ENCODE measurements at regions not wholly inside any gene's neighbourhood (a gene's known extent, or its start where the extent isn't known, plus 50 kb on each side); places are given as distances from the start of the nearest gene placed in this dataset.

DNA sequence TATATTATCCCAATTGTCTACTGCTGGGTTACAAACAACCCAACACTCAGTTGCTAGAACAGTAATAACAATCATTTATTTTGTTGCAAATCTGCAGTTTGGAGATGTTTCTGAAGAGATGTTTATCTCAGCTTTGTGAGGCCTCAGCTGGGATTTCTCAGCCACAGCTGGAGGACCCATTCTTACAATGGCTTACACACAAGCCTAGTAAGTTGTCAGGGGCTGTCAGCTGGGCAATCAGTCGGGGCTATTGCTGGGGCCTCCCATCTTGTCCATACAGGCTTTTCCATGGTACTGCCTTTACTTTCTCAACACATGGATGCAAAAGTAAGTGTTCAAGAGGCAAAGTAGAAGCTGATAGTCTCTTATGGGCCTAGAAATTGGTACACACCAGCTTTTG is 491.7 kb upstream of the NXPH2 start:
- TF ChIP-seq, protein P1, sequence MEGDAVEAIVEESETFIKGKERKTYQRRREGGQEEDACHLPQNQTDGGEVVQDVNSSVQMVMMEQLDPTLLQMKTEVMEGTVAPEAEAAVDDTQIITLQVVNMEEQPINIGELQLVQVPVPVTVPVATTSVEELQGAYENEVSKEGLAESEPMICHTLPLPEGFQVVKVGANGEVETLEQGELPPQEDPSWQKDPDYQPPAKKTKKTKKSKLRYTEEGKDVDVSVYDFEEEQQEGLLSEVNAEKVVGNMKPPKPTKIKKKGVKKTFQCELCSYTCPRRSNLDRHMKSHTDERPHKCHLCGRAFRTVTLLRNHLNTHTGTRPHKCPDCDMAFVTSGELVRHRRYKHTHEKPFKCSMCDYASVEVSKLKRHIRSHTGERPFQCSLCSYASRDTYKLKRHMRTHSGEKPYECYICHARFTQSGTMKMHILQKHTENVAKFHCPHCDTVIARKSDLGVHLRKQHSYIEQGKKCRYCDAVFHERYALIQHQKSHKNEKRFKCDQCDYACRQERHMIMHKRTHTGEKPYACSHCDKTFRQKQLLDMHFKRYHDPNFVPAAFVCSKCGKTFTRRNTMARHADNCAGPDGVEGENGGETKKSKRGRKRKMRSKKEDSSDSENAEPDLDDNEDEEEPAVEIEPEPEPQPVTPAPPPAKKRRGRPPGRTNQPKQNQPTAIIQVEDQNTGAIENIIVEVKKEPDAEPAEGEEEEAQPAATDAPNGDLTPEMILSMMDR (IDR thresholded peaks at IDR 0.05) = no peak
- no peak for TF ChIP-seq POLR2A (IDR thresholded peaks at IDR 0.05)
